Cardiac fibroblast (primary cell): ENCODE measurements at regions not wholly inside any gene's neighbourhood (a gene's known extent, or its start where the extent isn't known, plus 50 kb on each side); places are given as distances from the start of the nearest gene placed in this dataset.

Source experiments
- DNase-seq, 2 donors: peaks; one replicate each; pipeline versions ENCODE4 v3.0.0 to v3.0.0-alpha.2; 2010; ENCODE audit warnings: low read depth in 2 of 2
- H3K4me3 ChIP-seq, 2 donors: replicated peaks in 1 of 2; 1 replicate in 1 of 2; 2 replicates in 1 of 2; pipeline ENCODE4 v1.5.1; 2011; ENCODE audit warnings: low read depth in 2 of 2, low read length in 2 of 2, mild to moderate bottlenecking in 2 of 2, moderate library complexity in 1 of 2
- CTCF ChIP-seq: IDR thresholded peaks from one replicate; pipeline ENCODE4 v1.5.1; 2011; ENCODE audit warnings: low read depth, mild to moderate bottlenecking, low read length, inconsistent platforms

- TF ChIP-seq CTCF, result no peak
- DNase-seq, result no peak
- H3K4me3 ChIP-seq, result no peak overlapping the region
Measured at GRCh38 chr7:16233517-16233916, 187.8 kb downstream of the CRPPA start.

GRCh38 chr7:16232273-16232672, 189.1 kb downstream of the CRPPA start:
- DNase-seq, result no peak
- no peak for TF ChIP-seq CTCF
- no peak overlapping the region for H3K4me3 ChIP-seq

- no peak for TF ChIP-seq CTCF
- no peak overlapping the region for H3K4me3 ChIP-seq
Measured at GRCh38 chr7:16223963-16224707, 197.2 kb downstream of the CRPPA start.

GRCh38 chr7:16212610-16213009, 208.7 kb downstream of the CRPPA start:
- no peak for TF ChIP-seq CTCF
- DNase-seq, result no peak
- H3K4me3 ChIP-seq, result no peak overlapping the region

More at GRCh38 chr7:16223963-16224707, 197.2 kb downstream of the CRPPA start:
- no peak for DNase-seq

GRCh38 chr7:16212032-16212431, 209.3 kb downstream of the CRPPA start:
- H3K4me3 ChIP-seq, result no peak overlapping the region
- no peak for TF ChIP-seq CTCF
- no peak for DNase-seq

GRCh38 chr7:16211402-16211925, 209.9 kb downstream of the CRPPA start:
- DNase-seq, result no peak
- TF ChIP-seq CTCF, result no peak
- H3K4me3 ChIP-seq, result no peak overlapping the region

- no peak overlapping the region for H3K4me3 ChIP-seq
- no peak for DNase-seq
- no peak for TF ChIP-seq CTCF
Measured at GRCh38 chr7:16210171-16210570, 211.2 kb downstream of the CRPPA start.
